OCI-LY7 (cell line): ENCODE measurements at regions not wholly inside any gene's neighbourhood (a gene's known extent, or its start where the extent isn't known, plus 50 kb on each side); places are given as distances from the start of the nearest gene placed in this dataset.

Experiments
- BruUV-seq: library from RNA; stranded (reverse); fragments of 400-500 nt; replicated peaks from 2 replicates; lab custom pipeline; 2021; lab: Mats Ljungman, UMichigan
- CTCF ChIA-PET: fragments of 300-600 bp; sonication (Branson Sonifier 250); formaldehyde crosslinking; loops from one replicate; lab custom pipeline; 2022; ENCODE audit warnings: antibody characterized with exemption; ENCODE audit not compliant: unreplicated experiment; lab: Charles Lee
- POLR2A ChIA-PET: fragments of 300-600 bp; sonication (Branson Sonifier 250); formaldehyde crosslinking; loops from one replicate; lab custom pipeline; 2022; ENCODE audit warnings: antibody characterized with exemption; lab: Charles Lee
- DNase-seq: peaks from one replicate; pipeline ENCODE4 v3.0.0-alpha.2; 2015; ENCODE audit warnings: low spot score
- H2AFZ ChIP-seq: fragments of 200-600 bp; sonication (generic), shearing (Covaris generic); 2 replicates; pipeline ENCODE4 v1.6.1; 2014; ENCODE audit warnings: mild to moderate bottlenecking, antibody characterized with exemption, low read length, moderate library complexity
- H3K27ac ChIP-seq: fragments of 200-600 bp; sonication (generic); 2 replicates; pipeline ENCODE4 v1.5.1; 2014; ENCODE audit warnings: mixed run types, low read depth, mild to moderate bottlenecking, moderate library complexity, low read length, inconsistent platforms; ENCODE audit not compliant: poor library complexity, severe bottlenecking
- H3K36me3 ChIP-seq: fragments of 200-600 bp; sonication (generic); 2 replicates; pipeline ENCODE4 v1.6.1; 2014; ENCODE audit warnings: mild to moderate bottlenecking, antibody characterized with exemption, low read length, moderate library complexity, mixed read lengths; ENCODE audit not compliant: insufficient read depth
- H3K4me1 ChIP-seq: fragments of 200-600 bp; sonication (generic); 2 replicates; pipeline ENCODE4 v1.5.1; 2014; ENCODE audit warnings: mild to moderate bottlenecking, low read length; ENCODE audit not compliant: insufficient read depth, poor library complexity, severe bottlenecking
- H3K4me2 ChIP-seq: fragments of 200-600 bp; sonication (generic); 2 replicates; pipeline ENCODE4 v1.6.1; 2014; ENCODE audit warnings: mild to moderate bottlenecking, low read length
- H3K4me3 ChIP-seq: fragments of 200-600 bp; sonication (generic); 2 replicates; pipeline ENCODE4 v1.5.1; 2014; ENCODE audit warnings: mild to moderate bottlenecking, low read depth, low read length; ENCODE audit not compliant: poor library complexity, severe bottlenecking
- H3K79me2 ChIP-seq: fragments of 200-600 bp; sonication (generic); 2 replicates; pipeline ENCODE4 v1.6.1; 2016; ENCODE audit warnings: low read depth, mild to moderate bottlenecking, low read length, moderate library complexity, mixed read lengths; ENCODE audit not compliant: insufficient read depth
- H3K9me2 ChIP-seq: fragments of 200-600 bp; sonication (generic); 2 replicates; pipeline ENCODE4 v1.6.1; 2016; ENCODE audit warnings: mild to moderate bottlenecking, low read length, mixed read lengths; ENCODE audit not compliant: insufficient read depth
- H3K9me3 ChIP-seq: fragments of 200-600 bp; sonication (generic); 2 replicates; pipeline ENCODE4 v1.6.1; 2014; ENCODE audit warnings: mild to moderate bottlenecking, mixed run types, low read length, mixed read lengths
- H4K20me1 ChIP-seq: fragments of 200-600 bp; sonication (generic); 2 replicates; pipeline ENCODE4 v1.6.1; 2014; ENCODE audit warnings: mild to moderate bottlenecking, antibody characterized with exemption, low read length, moderate library complexity, mixed read lengths; ENCODE audit not compliant: insufficient read depth
- CTCF ChIP-seq: fragments of 200-600 bp; sonication (generic); conservative IDR thresholded peaks from 2 replicates; pipeline ENCODE4 v1.5.1; 2014; ENCODE audit warnings: mild to moderate bottlenecking, antibody characterized with exemption, low read length, moderate library complexity, mixed read lengths
- EZH2phosphoT487 ChIP-seq: fragments of 200-600 bp; sonication (generic); IDR thresholded peaks from 2 replicates; pipeline ENCODE4 v1.6.1; 2018; ENCODE audit warnings: low read depth, borderline replicate concordance, mild to moderate bottlenecking, mixed run types, antibody characterized with exemption, low read length, moderate library complexity, mixed read lengths
- intact Hi-C: fragments of 100-400 bp; cut with micrococcal nuclease; formaldehyde crosslinking; loops from one replicate; pipeline ENCODE4 v1.10.0; 2022; ENCODE audit not compliant: unreplicated experiment

GRCh38 chr9:38249049-38249448, 143.5 kb upstream of the ALDH1B1 start:
- no peak for DNase-seq
- TF ChIP-seq EZH2phosphoT487 (no peak), CTCF (no peak)
- H3K9me3 ChIP-seq, result no peaks in the 10 kb centered on the region
- H2AFZ ChIP-seq, result no peak overlapping the region
- H3K79me2 ChIP-seq, result no peaks in the 10 kb centered on the region
- no peak overlapping the region for H3K4me3 ChIP-seq
- H3K9me2 ChIP-seq, result no peaks in the 10 kb centered on the region
- H3K36me3 ChIP-seq, result no peaks in the 10 kb centered on the region
- H4K20me1 ChIP-seq, result no peaks in the 10 kb centered on the region
- ChIA-PET CTCF (no interaction called here), POLR2A (no interaction called here)
- intact Hi-C loops, result no loop called here
- H3K4me1 ChIP-seq, result no peaks in the 10 kb centered on the region
- H3K4me2 ChIP-seq, result no peak overlapping the region
- no peak overlapping the region for H3K27ac ChIP-seq
- BruUV-seq, result no TSS peak

- H3K4me3 ChIP-seq, result no peak overlapping the region
- no peaks in the 10 kb centered on the region for H3K9me2 ChIP-seq
- no TSS peak for BruUV-seq
- no peaks in the 10 kb centered on the region for H3K79me2 ChIP-seq
- intact Hi-C loops, result no loop called here
- H2AFZ ChIP-seq, result no peak overlapping the region
- no peak overlapping the region for H3K27ac ChIP-seq
- no peak overlapping the region for H3K4me2 ChIP-seq
- ChIA-PET POLR2A (no interaction called here), CTCF (no interaction called here)
- no peaks in the 10 kb centered on the region for H3K4me1 ChIP-seq
- H3K9me3 ChIP-seq, result no peaks in the 10 kb centered on the region
- no peaks in the 10 kb centered on the region for H4K20me1 ChIP-seq
- no peaks in the 10 kb centered on the region for H3K36me3 ChIP-seq
- TF ChIP-seq EZH2phosphoT487 (no peak), CTCF (no peak)
- DNase-seq, result no peak
Observed at GRCh38 chr9:38246833-38247232, 145.7 kb upstream of the ALDH1B1 start.

GRCh38 chr9:38244971-38245370, 147.5 kb upstream of the ALDH1B1 start:
- Histone ChIP-seq H3K79me2 (no peaks in the 10 kb centered on the region), H3K4me3 (no peak overlapping the region), H3K36me3 (no peaks in the 10 kb centered on the region), H4K20me1 (no peaks in the 10 kb centered on the region), H3K27ac (no peak overlapping the region), H3K4me2 (no peak overlapping the region), H3K9me2 (no peaks in the 10 kb centered on the region), H3K9me3 (no peaks in the 10 kb centered on the region), H2AFZ (no peak overlapping the region), H3K4me1 (no peaks in the 10 kb centered on the region)
- intact Hi-C loops, result no loop called here
- no TSS peak for BruUV-seq
- ChIA-PET CTCF (no interaction called here), POLR2A (no interaction called here)
- TF ChIP-seq CTCF, result no peak
- TF ChIP-seq EZH2phosphoT487, result no peak
- DNase-seq, result no peak
